ENCODE measurements at regions not wholly inside any gene's neighbourhood (a gene's known extent, or its start where the extent isn't known, plus 50 kb on each side); places are given as distances from the start of the nearest gene placed in this dataset.

- Histone ChIP-seq H3K9me3 (no peaks in the 10 kb centered on the region), H3K27ac (no peak overlapping the region), H3K36me3 (no peaks in the 10 kb centered on the region), H3K4me3 (no peak overlapping the region), H3K4me1 (no peaks in the 10 kb centered on the region), H3K27me3 (no peaks in the 10 kb centered on the region)
- TF ChIP-seq EP300 (IDR thresholded peaks at IDR 0.05) (no peak), POLR2A (IDR thresholded peaks at IDR 0.05) (no peak), CTCF (IDR thresholded peaks at IDR 0.05) (no peak)
- 92 to 94% methylated on average over 6 of the region's 6 CpGs for WGBS, 2 donors
- DNase-seq (ENCODE audit: low spot score in 2 of 2): no peak
Observed at GRCh38 chr10:29183301-29183945, 105.4 kb upstream of the LYZL1 start.

- 73 to 82% methylated on average over 4 of the region's 4 CpGs for WGBS, 2 donors
- H3K9me3 ChIP-seq: no peaks in the 10 kb centered on the region
- TF ChIP-seq EP300 (IDR thresholded peaks at IDR 0.05): no peak
Observed at GRCh38 chr10:29184205-29185000, 104.5 kb upstream of the LYZL1 start.

GRCh38 chr10:29185050-29185449 lies 103.8 kb upstream of the LYZL1 start:
- DNase-seq (ENCODE audit: low spot score in 2 of 2): no peak
- H3K27ac ChIP-seq: no peak overlapping the region
- H3K4me1 ChIP-seq: peaks cover 0 to 4% (median 0%) of the 10 kb centered on the region in 4 donors
- no peak overlapping the region for H3K4me3 ChIP-seq
- 75 to 83% methylated on average over 5 of the region's 5 CpGs for WGBS, 2 donors
- TF ChIP-seq POLR2A (IDR thresholded peaks at IDR 0.05): no peak
- no peak for TF ChIP-seq CTCF (IDR thresholded peaks at IDR 0.05)
- no peak for TF ChIP-seq EP300 (IDR thresholded peaks at IDR 0.05)
- no peaks in the 10 kb centered on the region for H3K27me3 ChIP-seq
- H3K9me3 ChIP-seq: no peaks in the 10 kb centered on the region
- H3K36me3 ChIP-seq: no peaks in the 10 kb centered on the region

More at GRCh38 chr10:29184205-29185000, 104.5 kb upstream of the LYZL1 start:
- peaks cover 0 to 4% (median 0%) of the 10 kb centered on the region in 4 donors for H3K4me1 ChIP-seq
- no peak overlapping the region for H3K4me3 ChIP-seq
- no peaks in the 10 kb centered on the region for H3K36me3 ChIP-seq
- H3K27me3 ChIP-seq: no peaks in the 10 kb centered on the region
- no peak for DNase-seq (ENCODE audit: low spot score in 2 of 2)
- no peak overlapping the region for H3K27ac ChIP-seq

GRCh38 chr10:29186221-29186620 lies 102.6 kb upstream of the LYZL1 start:
- 92% methylated on average over 3 of the region's 3 CpGs for WGBS, 2 donors
- Histone ChIP-seq H3K9me3 (no peaks in the 10 kb centered on the region), H3K36me3 (no peaks in the 10 kb centered on the region), H3K4me1 (peaks cover 0 to 4% (median 0%) of the 10 kb centered on the region in 4 donors), H3K27me3 (no peaks in the 10 kb centered on the region), H3K4me3 (no peak overlapping the region), H3K27ac (no peak overlapping the region)
- no peak for DNase-seq (ENCODE audit: low spot score in 2 of 2)
- TF ChIP-seq EP300 (IDR thresholded peaks at IDR 0.05) (no peak), CTCF (IDR thresholded peaks at IDR 0.05) (no peak), POLR2A (IDR thresholded peaks at IDR 0.05) (no peak)

- no peaks in the 10 kb centered on the region for H3K9me3 ChIP-seq
- TF ChIP-seq EP300 (IDR thresholded peaks at IDR 0.05) (no peak), CTCF (IDR thresholded peaks at IDR 0.05) (no peak), POLR2A (IDR thresholded peaks at IDR 0.05) (no peak)
- DNase-seq (ENCODE audit: low spot score in 2 of 2): no peak
- H3K36me3 ChIP-seq: no peaks in the 10 kb centered on the region
- no peak overlapping the region for H3K4me3 ChIP-seq
- H3K27ac ChIP-seq: no peak overlapping the region
- peaks cover 0 to 4% (median 0%) of the 10 kb centered on the region in 4 donors for H3K4me1 ChIP-seq
- WGBS, 2 donors: 31 to 57% methylated on average over 2 of the region's 2 CpGs
- H3K27me3 ChIP-seq: no peaks in the 10 kb centered on the region
Observed at GRCh38 chr10:29189256-29189655, 99.6 kb upstream of the LYZL1 start.

All from tibial nerve (tissue), 4 donors.